CD4-positive, alpha-beta T cell treated with Interleukin-21 for 1 hour (primary cell): ENCODE measurements at regions not wholly inside any gene's neighbourhood (a gene's known extent, or its start where the extent isn't known, plus 50 kb on each side); places are given as distances from the start of the nearest gene placed in this dataset.

Source experiments
- DNase-seq: peaks from one replicate; pipeline ENCODE4 v3.0.0-alpha.2; 2020

- DNase-seq = no peak
Observed at GRCh38 chr15:91769476-91769875, 84.0 kb upstream of the SLCO3A1 start.

DNA sequence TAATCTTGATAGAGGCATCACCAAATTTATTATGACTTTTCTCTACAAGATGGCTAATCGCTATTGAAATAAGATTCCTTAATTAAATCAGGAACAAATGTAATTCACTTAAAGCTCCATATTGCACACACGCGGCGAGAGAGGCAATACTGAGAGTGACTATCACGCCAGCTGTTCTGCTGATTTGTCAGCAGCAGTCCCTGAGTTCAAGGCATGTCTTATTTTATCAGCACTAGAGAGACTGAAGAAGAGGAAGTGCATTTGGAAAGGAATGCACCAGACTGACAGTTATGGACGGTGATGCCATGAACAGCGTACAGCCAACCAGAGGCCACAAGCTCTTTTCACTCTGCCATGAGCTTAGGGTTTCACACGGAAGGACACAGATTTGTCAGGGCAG lies 83.6 kb upstream of the SLCO3A1 start:
- no peak for DNase-seq

DNA sequence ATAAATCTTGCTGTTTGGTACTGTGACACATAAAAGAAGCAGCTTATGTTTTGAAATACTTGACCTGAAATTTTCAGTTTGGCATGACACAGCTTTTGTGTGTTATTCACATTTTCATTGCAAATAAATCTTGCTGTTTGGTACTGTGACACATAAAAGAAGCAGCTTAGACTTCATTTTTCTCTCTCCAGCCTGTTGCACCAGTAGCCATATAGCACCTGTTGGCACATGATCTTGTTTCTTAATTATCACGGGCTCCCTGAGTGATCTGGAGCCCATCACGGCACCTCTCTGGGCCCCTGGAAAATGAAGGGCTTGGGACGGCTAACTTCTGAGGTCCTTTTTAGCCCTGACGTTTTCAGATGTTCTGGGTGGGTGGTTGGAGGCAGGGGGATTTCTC lies 77.4 kb upstream of the SLCO3A1 start:
- no peak for DNase-seq

- DNase-seq = no peak
Observed at GRCh38 chr15:91779960-91780359, 73.5 kb upstream of the SLCO3A1 start.

- DNase-seq = no peak
Observed at GRCh38 chr15:91780387-91780786, 73.1 kb upstream of the SLCO3A1 start.

GRCh38 chr15:91782221-91782620 lies 71.3 kb upstream of the SLCO3A1 start:
- no peak for DNase-seq

DNA sequence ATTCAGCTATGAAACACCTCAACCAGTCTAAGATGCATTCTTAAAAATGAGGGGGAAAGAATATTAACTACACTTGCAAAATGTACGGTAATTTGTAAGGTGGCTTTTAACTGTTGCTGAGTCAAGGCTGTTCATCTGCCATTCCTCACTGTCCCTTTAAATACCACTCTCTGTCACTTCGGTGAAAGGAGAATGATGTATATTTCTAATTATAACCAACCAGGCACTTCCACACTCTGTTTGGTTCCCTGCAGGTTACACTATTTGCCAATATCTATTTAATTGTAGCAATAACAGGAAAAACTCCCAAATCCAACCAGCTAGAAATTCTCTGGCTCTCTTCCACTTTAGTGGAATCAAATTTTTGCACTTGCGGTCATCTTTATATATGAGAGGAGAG lies 70.5 kb upstream of the SLCO3A1 start:
- DNase-seq = no peak

GRCh38 chr15:91783451-91783850 lies 70.1 kb upstream of the SLCO3A1 start:
- no peak for DNase-seq

DNA sequence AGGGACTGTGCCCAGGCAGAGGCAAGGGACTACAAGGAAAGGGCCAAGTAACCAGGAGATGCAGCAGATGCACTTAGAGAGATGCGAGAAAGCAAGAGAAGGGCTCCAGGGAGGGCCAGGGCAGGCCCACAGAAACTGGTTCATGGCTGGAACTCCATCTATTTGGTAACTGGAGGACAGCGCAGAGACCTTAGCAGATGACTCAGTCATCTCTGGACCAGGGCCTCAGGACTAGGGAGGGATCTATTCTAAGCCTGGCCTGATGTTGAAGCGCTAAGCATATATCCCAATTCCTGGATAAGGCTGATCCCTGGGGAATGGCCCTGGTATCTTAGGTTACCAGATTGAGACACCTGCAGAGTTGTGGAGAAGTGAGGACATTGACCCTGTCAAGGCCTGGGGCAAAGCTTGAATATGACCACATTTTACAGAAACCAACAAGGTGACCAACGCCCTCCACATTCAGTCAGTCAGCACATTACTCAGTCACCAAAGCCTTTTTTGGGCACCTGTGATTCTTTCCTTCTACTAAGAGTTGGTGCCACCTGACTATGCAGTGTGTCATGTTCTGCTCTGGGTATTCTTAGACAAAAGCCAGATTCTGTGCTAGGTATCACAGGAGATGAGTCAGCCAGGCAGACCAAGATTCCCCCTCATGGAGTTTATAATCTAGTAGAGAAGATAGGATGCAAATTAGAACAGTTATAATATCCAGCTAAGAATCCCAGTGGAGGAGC lies 68.4 kb upstream of the SLCO3A1 start:
- no peak for DNase-seq

DNA sequence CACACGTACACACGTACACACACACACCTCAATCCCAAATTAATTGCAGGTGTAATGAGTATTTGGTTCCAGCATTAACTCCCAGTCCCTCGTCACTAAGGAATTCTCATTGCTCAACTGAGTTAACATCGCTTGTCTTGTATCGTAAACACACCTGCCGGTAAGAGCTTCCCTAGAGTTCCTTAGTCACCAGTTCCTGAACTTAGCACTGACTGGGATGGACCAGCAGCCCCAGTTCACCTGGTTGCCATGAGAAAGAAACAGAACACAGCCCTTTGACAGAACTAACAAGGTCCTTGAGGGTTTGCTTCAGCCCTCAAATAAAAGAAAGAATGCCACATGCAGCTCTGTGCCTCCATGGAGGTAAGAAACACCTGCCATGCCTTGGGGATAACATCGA lies 66.3 kb upstream of the SLCO3A1 start:
- DNase-seq = no peak

DNA sequence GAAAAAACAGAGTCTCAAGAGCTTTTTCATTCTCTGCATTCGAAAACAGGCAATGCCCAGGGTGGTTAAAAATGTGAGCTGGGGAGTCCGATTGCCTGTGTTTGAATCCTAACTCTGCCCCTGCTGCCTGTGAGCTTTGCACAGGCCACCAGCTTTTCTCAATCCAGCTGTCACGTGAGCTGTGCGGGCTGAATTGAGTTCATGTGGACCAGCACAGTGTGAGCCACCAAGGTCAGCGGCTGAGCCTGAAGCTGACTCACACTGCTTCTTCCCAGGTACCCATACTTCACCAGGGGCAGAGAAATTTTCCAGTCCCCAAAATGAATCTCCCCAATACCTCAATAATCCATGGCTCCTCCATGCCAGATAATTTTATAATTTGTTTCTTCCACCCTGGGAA lies 64.4 kb upstream of the SLCO3A1 start:
- no peak for DNase-seq

- DNase-seq = no peak
Observed at GRCh38 chr15:91790836-91791235, 62.7 kb upstream of the SLCO3A1 start.

DNA sequence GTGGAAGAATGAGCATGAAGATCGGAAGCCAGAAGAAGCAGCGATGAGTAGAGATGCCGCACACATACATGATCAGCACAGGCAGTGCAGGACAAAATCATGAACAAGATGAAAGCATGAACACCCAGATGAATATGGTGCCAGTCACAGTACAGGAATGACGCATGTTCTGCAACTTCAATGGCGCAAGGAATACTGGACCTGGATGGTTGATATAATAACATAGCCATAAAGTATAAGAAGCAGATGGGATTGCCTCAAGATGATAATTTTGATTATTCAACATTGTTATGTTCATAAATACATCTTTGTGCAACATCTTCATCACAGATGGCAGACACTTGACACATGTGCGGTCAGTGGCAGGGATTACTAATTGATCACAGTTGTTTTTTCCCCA lies 59.7 kb upstream of the SLCO3A1 start:
- no peak for DNase-seq

GRCh38 chr15:91795235-91795634 lies 58.3 kb upstream of the SLCO3A1 start:
- no peak for DNase-seq

- no peak for DNase-seq
Observed at GRCh38 chr15:91801836-91802534, 51.5 kb upstream of the SLCO3A1 start.

DNA sequence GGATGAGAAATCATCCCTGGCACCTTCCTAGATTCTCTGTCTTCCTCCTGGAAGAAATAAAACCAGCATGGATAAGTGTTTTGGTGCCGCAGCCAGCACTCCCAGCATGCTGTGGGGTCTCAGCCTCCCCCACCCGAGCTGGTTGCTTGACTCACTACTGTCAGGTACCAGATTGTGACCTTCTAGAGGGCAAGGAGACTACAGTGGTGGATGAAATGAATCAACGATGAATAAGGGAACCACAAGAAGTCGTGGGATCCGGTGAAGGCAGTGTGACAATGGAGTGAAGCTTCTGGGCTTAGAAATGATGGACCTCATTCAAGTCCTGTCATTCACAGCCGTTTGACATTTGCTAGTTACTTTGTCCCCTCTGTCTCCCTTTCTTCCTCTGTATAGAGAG lies 50.2 kb upstream of the SLCO3A1 start:
- no peak for DNase-seq
